Activated CD4-positive, alpha-beta T cell treated with anti-CD3 and anti-CD28 coated beads for 48 hours (primary cell): ENCODE measurements at regions not wholly inside any gene's neighbourhood (a gene's known extent, or its start where the extent isn't known, plus 50 kb on each side); places are given as distances from the start of the nearest gene placed in this dataset.
"Not testable (repeated sequence)": the region's sequence is repeated elsewhere in the genome, so short reads cannot be mapped to it uniquely, and the experiment has no call there.

Experiments used
- DNase-seq: peaks from one replicate; pipeline ENCODE4 v3.0.0-alpha.2; 2020

DNA sequence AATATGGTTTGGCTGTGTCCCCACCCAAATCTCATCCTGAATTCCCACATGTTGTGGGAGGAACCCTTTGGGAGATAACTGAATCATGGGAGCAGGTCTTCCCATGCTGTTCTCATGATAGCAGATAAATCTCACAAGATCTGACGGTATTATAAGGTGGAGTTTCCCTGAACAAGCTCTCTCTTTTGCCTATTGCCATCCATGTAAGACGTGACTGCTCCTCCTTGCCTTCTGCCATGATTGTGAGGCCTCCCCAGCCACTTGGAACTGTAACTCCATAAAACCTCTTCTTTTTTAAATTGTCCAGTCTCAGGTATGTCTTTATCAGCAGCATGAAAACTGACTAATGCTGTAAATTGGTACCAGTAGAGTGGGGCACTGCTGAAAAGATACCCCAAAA, 103.3 kb upstream of the LYPLAL1 start:
- DNase-seq: not testable (repeated sequence)

DNA sequence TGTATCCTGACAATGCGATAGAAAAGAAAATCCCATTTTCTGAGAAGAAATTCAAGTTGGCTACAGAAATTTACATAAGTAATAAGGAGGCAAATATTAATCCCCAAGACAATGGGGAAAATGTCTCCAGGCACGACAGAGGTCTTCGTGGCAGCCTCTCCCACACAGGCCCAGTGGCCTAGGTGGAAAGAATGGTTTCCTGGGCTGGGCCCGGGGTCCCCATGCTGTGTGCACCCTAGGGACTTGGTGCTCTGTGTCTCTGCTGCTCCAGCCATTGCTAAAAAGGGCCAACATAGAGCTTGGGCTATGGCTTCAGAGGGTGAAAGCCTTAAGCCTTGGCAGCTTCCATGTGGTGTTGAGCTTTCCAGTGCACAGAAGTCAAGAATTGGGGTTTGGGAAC, 102.5 kb upstream of the LYPLAL1 start:
- no peak for DNase-seq

DNA sequence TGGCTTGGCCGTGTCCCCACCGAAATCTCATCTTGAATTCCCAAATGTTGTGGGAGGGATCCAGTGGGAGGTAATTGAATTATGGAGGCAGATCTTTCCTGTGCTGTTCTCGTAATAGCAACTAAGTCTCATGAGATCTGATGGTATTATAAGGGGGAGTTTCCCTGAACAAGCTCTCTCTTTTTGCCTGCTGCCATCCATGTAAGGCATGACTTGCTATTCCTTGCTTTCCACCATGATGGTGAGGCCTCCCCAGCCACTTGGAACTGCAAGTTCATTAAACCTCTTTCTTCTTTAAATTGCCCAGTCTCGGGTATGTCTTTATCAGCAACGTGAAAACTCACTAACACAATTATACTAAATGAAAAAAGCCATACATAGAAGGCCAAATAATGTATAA, 101.3 kb upstream of the LYPLAL1 start:
- DNase-seq: no peak

DNA sequence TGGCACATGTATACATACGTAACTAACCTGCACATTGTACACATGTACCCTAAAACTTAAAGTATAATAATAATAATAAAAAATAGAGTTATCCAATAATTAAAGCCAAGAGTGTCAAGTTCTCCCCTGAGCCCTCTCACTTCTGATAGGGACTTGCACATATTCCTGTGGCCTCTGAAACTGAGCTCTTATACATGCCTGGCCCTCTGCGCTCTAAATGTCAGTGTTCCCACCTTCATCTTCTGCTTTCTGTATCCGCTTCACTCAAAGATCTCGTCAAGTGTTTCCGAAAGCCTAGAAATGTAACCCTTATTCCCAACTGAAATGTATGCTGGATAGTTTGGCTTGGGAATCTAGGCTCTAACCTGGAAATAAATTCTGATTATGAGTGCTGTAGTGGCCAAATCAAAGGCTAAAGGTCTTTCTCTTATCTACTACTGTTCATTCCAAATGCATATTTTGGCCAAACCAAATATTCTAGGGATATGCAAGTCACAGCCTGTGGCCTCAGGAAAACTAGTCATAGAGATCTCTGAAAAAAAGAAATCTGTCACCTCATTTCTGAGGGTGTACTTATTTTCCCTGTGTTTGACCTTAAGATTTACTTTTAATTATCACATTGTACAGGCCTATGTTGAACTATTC, 99.5 kb upstream of the LYPLAL1 start:
- no peak for DNase-seq

DNA sequence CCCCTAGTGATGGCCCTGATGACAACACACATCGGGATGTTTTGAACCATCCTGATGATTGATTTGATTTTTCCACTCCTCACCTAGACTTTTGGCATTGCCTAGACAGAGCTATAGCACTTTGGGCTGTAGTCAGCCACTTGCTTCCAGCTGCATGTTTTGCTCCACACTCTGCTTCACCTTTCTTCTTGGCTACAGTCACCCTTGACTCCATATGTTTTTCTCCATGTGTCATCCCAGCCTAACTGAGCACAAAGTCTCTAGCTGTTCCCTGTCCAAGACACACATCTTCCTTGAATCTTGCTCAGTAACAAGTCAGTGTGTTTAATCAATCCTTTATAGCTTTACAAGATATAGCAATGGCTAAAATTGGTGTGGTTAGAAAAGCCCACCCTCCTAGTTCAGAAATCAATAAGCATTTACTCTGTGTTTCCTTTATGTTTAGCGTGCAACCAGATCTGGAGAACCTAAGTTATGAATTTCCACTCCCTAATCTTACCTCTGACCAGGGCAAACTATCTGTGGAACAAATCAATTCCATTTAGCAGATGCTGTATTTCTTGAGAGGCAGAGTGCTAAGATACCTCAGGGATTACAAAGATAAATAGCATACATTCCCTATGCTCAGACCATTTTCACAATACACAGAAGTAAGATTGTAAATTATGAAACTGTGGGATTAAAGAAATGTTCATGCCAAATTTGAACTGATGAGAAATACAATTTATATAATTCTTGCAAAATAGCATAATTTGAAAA, 98.4 kb upstream of the LYPLAL1 start:
- no peak for DNase-seq

DNA sequence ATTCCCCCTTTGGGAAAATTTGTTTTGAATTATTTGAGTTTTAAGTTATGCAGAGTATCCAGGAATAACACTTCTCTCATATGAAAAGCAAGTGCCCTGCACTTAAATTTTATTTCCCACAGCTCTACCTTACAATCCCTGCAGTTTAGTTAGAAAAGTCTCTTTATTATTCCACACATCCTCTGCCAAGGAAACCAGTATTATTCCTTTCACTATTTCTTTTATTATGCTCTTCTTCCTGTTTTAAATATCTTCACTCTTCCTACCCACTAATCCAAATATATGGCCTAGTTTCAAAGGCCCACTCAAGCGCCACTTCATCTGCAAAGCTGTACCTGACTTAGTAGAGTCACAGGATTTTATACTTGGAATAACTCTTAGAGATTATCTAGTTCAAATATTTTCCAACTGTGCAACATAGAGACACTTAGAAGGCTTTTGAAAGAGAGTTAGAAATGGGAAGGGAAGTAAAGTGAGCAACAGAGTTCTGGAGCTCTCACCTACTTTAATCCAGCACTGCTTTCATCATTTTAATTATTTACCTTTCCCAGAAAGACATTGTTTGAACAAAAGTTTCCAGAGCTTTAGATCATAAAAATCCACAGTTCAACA, 97.2 kb upstream of the LYPLAL1 start:
- no peak for DNase-seq

DNA sequence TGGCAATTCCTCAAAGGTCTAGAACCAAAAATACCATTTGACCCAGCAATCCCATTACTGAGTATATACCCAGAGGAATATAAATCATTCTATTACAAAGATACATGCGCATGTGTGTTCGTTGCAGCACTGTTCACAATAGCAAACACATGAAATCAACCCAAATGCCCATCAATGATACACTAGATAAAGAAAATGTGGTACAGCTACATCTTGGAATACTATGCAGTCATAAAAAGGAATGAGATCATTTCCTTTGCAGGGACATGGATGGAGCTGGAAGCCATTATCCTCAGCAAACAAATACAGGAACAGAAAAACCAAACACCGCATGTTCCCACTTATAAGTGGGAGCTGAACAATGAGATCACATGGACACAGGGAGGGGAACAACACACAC, 95.9 kb upstream of the LYPLAL1 start:
- not testable (repeated sequence) for DNase-seq

DNA sequence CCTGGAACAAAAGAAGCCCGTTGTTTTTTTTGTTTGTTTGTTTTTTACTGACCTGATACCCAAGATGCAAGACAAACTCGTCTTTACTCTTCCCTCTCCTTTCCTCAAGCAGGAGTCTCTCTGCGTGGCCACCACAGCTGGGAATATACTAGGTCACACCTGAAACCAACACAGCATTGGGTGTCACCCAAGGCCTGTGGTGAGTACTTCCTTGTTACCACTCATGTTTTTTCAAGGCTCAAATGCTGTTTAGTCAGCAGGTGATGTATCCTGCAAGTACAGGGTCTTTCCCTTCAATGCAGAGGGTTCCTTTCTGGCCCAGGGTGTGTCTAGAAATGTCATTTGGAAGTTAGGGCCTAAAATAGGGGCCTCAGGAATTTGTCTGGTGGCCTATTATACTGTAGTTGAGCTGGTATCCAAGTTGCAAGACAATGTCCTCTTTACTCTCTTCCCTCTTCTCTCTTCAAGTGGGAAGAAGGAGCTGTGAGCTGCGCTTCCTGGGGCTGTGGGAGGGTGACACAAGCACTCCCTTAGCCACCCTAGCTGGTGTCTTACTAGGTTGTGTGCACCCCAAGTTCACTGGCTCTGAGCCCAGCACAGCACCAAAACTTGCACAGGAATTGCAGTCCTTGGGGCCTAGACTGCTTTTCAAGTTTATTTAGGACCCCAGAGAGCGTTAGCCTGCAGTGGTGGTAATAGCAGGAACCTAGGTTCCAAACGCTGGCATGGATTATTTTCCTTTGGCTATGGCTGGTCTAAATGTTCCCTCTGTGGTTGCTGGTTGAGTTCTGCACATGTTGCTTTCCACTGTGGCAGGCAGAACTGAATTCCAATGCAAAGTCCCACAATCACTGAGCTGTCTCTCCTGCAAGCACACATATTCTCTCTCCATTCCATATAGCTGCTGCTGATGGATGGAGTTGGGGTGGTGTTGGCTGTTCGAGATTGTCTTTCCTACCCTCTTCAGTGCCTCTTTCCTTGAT, 91.4 kb upstream of the LYPLAL1 start:
- no peak for DNase-seq

DNA sequence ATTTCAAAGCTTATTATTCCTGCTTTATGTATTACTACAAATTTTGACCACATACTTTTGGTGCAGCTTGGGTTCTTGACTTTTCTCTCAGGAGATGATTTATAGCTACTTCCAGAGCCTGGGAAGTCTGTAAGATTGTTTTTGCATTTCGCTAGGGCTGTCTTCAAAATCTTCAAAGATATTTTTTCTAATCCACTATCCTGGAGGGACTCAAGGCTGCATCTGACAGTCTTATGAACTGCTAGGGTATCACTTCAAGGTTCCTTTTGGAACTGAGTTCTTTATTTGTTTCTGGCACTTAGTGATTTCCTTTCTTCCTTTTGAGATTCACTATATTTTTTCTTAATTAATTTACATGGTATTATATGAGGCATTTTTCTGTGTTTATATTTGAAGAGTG, 90.0 kb upstream of the LYPLAL1 start:
- DNase-seq: no peak

DNA sequence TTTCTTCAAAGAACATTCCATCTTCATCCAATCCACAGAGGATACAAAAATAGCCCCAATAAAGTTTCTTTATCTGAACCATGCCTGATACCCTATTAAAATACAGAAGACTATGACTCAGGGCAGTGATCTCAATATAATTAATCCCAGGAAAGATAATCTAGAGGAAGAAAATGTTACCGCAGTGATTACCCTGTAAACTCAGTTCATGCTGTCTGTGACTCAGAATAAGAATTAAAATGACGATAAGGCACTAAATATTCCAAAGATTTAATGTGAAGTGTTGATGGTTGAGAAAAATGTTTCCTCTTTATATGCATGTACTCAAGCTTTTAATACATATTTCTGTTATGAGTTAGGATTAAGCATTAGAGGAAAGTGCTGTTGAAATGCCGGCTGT, 88.6 kb upstream of the LYPLAL1 start:
- DNase-seq: no peak

DNA sequence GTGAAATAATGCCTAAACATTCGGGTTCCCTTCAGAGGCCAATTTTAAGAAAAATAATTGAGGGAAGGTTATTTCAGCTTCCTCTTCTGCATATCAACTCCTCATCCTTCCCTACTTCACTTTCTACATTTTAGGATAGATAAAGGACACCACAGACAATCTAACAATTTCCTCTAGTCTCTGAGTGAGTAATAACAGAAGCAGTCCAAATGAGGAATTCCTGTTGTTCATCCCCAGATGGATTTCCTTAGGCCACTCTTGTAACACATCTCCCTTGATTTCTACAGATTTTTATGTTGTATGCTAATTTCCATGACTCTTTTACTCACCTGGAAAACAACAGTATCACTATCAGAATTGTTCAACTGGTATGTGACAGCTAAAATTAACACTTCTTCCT, 87.7 kb upstream of the LYPLAL1 start:
- DNase-seq: no peak

DNA sequence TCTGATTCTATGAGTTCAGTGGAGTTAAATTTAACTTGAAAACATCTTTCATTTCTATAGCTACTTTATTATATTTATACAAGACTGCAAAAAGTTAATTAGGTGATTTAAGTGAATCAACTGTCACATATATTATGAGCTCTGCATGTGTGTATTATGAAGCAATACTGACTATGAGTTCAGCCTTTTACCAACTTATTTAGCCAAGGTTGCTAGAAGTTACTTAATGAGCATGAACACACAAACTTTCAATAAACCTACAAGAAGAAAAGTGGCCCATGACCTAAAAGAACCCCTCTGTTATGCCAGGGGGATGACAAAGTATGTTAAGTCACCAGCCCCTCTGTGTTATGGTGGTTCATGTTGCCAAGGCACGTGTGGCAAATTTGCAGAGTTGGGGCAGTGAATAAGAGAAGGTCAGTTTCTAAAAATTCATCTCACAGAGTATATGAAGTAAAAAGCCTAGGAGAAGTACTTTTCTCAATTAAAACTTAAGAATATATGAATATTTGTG, 86.7 kb upstream of the LYPLAL1 start:
- no peak for DNase-seq

DNA sequence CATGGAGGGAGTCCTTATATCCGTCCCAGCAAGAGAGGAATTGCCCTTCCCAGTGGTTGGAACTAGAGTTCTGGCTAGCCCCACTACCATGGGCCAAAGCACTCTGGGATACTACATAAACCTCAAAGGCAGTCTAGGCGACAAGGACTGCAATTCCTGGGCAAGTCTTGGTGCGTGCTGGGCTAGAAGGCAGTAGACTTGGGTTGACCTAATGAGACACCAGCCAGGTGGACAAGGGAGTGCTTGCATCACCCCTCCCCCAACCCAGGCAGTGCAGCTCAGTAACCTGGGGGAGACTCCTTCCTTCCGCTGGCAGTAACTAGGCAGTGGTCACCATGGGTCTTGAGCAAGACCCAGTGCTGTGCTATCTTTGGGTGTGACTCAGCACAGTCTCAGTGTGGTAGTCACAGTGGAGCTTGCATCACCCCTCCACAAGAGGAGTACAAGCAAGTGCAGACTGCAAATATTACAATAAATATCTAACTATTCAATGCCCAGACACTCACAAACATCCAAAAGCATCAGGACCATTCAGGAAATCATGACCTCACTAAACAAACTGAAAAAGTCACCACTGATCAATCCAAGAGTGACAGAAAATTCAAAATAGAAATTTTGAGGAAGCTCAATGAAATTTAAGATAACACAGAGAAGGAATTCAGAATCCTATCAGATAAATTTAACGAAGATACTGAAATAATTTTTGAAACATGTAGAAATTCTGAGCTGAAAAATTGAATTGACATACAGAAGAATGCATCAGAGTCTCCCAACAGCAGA, 84.7 kb upstream of the LYPLAL1 start:
- no peak for DNase-seq

DNA sequence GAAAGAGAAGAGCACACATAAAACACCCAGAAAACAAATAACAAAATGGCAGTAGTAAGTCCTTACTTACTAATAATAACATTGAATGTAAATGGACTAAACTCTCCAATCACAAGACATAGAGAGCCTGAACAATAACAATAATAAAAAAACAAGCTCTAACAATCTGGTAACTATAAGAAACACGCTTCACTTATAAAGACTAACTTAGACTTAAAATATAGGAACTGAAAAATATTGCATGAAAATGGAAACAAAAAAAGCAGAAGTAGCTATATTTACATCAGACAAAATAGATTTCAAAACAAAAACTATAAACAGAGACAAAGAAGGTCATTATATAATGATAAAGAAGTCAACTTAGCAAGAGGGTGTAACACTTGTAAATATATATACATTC, 83.1 kb upstream of the LYPLAL1 start:
- no peak for DNase-seq

DNA sequence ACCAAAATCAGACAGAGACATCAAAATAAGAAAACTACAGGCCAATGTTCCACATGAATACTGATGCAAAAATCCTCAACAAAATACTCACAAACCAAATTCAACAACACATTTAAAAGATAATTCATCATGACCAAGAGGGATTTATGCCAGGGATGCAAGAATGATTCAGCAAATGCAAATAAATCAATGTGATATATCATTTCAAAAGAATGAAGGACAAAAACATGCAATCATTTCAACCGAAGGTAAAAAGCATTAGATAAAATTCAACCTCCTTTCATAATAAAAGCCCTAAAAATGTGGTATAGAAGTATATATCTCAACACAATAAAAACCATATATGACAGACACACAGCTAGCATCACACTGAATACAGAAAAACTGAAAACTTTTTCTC, 81.5 kb upstream of the LYPLAL1 start:
- no peak for DNase-seq

DNA sequence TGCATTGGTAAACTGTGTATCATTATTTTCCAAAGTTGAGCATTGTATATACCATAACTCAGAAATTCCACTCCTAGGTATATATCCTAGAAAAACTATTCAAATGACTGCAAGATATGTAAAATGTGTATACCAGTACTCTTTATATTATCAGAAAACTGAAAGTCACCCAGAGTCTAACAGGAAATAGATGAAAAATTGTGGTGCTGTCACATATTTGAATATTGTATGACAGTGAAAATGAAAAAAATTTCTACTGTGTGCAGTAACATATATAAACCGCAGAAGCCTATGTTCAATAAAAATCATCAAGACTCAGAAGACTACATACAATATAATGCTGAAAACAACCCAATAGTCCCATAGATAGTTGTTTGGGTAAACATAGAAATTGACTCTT, 74.4 kb upstream of the LYPLAL1 start:
- DNase-seq: no peak

DNA sequence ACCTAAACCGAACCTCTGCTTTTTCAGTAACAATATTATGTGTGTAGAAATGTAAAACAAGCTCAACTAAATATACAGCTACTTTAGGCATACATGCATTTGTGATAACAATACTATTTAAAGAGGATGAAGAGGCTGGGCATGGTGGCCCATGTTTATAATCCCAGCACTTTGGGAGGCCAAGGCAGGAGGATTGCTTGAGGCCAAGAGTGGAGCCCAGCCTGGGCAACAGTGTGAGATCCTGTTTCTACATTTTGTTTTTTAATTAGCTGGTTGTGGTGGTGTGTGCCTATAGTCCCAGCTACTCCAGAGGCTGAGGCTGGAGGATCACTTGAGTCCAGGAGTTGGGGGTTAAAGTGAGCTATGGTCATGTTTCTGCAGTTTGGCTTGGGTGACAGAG, 73.6 kb upstream of the LYPLAL1 start:
- no peak for DNase-seq

DNA sequence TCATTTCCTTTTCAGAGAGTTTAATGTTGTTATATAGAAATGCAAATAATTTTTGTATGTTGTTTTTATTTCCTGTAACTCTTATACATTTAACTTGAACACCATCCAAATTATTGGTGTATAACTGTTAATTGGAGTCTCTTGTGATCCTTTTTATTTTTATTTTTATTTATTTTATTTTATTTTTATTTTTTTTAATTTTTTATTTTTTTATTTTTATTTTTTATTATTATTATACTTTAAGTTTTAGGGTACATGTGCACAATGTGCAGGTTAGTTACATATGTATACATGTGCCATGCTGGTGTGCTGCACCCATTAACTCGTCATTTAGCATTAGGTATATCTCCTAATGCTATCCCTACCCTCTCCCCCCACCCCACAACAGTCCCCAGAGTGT, 71.2 kb upstream of the LYPLAL1 start:
- DNase-seq: not testable (repeated sequence)

DNA sequence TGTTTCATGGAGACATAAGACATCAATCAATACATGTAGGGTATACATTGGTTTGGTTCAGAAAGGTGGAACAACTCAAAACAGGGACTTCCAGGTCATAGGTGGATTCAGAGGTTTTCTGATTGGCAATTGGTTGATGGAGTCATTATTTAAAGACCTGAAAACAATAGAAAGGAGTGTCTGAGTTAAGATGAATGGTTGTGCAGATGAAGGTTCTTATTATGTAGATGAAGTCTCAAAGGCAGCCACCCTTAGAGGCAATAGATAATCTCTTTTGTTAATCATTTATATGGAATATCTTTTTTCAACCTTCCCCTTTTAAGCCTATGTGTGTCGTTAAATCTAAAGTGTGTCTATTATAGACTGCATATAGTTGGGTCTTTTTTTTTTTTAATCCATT, 67.8 kb upstream of the LYPLAL1 start:
- no peak for DNase-seq

DNA sequence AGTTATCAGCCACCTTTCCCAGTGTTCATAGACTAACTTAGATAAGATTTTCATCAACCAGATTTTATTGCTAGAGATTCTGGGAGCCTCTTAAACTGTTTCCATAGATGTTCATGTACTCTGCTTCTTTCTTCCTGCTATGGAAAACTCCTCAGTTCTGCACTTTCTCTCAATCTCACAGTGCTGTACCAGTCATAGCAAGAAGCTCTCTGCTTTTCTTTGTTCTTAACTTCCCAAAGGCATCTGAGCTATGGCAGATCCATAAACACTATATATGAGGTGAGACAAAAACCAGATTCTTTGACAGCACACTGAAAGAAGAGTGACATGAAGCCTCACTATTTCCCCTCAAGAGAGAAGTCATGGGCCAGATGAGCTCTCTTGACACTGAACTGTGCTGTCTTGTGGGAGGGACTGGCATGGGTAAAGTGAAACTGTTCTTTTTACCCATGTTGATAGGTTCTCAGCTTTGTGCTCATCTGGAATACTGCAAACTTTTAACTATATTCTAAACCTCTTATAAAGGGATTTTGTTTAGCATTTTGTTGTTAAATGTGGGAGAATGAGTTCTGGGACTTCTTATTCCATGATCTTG, 64.2 kb upstream of the LYPLAL1 start:
- no peak for DNase-seq

DNA sequence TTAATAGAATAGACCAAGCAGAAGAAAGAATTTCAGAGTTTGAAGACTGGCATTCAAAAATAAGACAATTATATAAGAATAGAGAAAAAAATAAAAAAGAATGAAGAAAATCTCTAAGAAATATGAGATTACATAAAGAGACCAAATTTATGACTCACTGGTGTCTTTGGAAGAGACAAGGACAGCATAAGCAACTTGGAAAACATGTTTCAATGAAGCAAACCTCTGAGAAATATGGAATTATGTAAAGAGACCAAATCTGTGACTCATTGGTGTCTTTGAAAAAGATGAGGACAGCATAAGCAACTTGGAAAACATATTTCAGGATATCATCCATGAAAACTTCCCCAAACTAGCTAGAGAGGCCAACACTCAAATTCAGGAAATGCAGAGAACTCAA, 60.4 kb upstream of the LYPLAL1 start:
- no peak for DNase-seq

DNA sequence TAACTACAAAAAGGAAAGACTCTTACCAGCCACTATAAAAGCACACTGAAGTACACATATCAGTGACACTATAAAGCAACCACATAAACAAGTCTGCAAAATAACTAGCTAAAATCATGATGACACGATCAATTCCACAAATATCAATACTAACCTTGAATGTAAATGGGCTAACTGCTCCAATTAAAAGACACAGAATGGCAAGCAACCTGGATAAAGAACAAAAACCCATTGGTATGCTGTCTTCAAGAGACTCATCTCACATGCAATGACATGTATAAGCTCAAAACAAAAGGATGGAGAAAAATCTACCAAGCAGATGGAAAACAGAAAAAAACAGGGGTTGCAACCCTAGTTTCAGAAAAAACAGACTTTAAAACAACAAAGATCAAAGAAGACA, 59.7 kb upstream of the LYPLAL1 start:
- no peak for DNase-seq
